Lower leg skin (tissue), 4 donors: ENCODE measurements at regions not wholly inside any gene's neighbourhood (a gene's known extent, or its start where the extent isn't known, plus 50 kb on each side); places are given as distances from the start of the nearest gene placed in this dataset.

ENCODE experiments used
- DNase-seq, 2 donors: peaks; one replicate each; pipeline ENCODE4 v3.0.0-alpha.2; 2019; ENCODE audit warnings: low spot score in 2 of 2
- H3K4me3 ChIP-seq: fragments of 200-600 bp; sonication (generic); 2 replicates; pipeline ENCODE4 v1.5.1; 2017; ENCODE audit warnings: mild to moderate bottlenecking, low read depth; ENCODE audit not compliant: poor library complexity, severe bottlenecking
- CTCF ChIP-seq, 3 donors: fragments of 450-650 bp; IDR thresholded peaks; one replicate each; pipeline ENCODE4 v1.5.1; 2016; ENCODE audit warnings: antibody characterized with exemption in 3 of 3, mild to moderate bottlenecking in 3 of 3, moderate library complexity in 2 of 3
- POLR2A ChIP-seq, 2 donors: fragments of 450-650 bp; IDR thresholded peaks; one replicate each; pipeline ENCODE4 v1.6.1; 2016 to 2017; ENCODE audit warnings: antibody characterized with exemption in 2 of 2, mild to moderate bottlenecking in 1 of 2, moderate library complexity in 1 of 2
- WGBS, 2 donors: methylation state at CpG; one replicate each; pipeline ENCODE4 v1.1.5; 2018; 5-methylcytosine and 5-hydroxymethylcytosine counted together
- intact Hi-C: fragments of 100-400 bp; cut with DNase I; formaldehyde crosslinking; loops from one replicate; pipeline ENCODE4 v1.15.0; 2023; ENCODE audit warnings: low total_unique reads

DNA sequence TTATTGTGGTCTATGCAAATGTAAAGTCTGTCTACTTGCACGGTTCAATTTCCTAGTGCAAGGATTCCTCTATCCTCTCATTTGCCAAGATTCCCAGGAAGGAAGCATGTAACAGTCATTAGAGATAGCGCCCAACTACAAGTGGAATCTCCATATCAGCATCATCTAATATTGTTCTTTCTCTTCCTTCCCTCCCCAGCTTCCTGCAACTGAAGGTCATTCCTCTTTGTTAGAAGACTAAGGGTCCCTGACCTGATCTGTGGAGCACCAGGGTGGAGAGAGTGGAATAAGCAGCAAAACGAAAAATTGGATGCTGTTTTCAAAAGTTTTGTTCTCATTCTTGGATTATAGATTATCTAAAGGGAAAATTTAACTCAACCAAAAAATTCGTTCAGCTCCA is 714.0 kb downstream of the DIAPH3 start:
- 70 to 80% methylated on average over 4 of the region's 4 CpGs for WGBS, 2 donors
- intact Hi-C loops: no loop called here
- no peak for TF ChIP-seq CTCF (IDR thresholded peaks at IDR 0.05)
- no peak for TF ChIP-seq POLR2A (IDR thresholded peaks at IDR 0.05)
- no peak for DNase-seq
- no peak overlapping the region for H3K4me3 ChIP-seq

DNA sequence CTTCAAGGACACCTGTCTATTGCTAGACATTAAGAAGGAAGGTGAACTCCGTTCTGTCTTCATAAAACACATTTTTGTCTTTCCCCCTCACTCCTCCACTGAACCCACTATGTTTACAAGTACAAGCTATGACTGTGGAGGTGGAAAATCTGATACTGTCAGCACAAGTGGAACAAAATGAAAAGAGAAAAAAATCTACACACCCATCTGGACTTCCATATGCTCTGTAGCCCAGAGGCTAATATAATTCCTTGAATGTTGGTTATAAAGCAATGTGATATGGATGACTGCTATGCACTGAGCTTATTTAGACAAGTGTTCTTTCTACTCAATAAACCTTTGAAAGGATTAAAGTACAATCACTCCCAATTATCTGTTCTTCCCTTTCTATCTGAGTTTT is 713.5 kb downstream of the DIAPH3 start:
- no peak overlapping the region for H3K4me3 ChIP-seq
- no peak for TF ChIP-seq POLR2A (IDR thresholded peaks at IDR 0.05)
- no peak for TF ChIP-seq CTCF (IDR thresholded peaks at IDR 0.05)
- whole genome bisulfite sequencing, 2 donors: 70 to 84% methylated on average over 1 of the region's 1 CpG
- DNase-seq: no peak
- intact Hi-C loops: no loop called here

- H3K4me3 ChIP-seq: no peak overlapping the region
- intact Hi-C loops: no loop called here
- DNase-seq: no peak
- no peak for TF ChIP-seq CTCF (IDR thresholded peaks at IDR 0.05)
- TF ChIP-seq POLR2A (IDR thresholded peaks at IDR 0.05): no peak
Measured at GRCh38 chr13:59451236-59451635, 712.5 kb downstream of the DIAPH3 start.

DNA sequence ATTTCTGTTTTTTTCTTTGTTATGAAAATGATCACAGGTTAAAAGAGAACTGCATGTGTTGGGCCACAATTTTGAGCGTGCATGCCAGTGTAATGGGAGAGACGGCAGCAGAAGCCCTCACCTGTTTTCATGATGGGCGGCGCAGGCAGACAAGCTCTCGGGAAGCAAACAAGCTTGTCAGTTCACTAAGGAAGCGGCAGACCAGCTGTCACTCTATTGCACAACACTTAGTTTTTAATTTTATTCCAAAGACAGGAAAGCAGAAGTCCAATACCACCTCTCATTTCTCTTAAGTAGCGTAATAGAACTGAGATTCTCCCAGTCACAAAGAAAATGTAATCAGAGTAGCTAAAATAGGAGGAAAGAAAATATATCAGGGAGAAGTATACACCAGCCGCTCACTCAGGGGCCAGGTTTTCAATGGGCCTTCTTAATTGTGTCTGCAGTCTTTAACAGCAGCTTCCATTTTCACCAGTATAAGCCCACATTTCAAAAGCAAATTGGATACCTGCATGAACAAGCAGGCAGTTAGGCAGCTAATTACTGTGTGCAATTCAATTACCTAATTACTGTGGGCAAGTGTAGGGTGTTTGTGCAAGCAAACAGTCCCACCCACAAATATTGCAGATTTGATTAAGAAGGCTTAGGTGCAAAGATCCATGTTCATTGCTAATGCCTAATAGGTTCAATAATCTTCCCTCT is 711.4 kb downstream of the DIAPH3 start:
- H3K4me3 ChIP-seq: no peak overlapping the region
- WGBS, 2 donors: 60% methylated on average over 8 of the region's 8 CpGs
- peak in 1 of 2 donors; percentile 17 for DNase-seq
- intact Hi-C loops: no loop called here
- TF ChIP-seq POLR2A (IDR thresholded peaks at IDR 0.05) (no peak), CTCF (IDR thresholded peaks at IDR 0.05) (no peak)

DNA sequence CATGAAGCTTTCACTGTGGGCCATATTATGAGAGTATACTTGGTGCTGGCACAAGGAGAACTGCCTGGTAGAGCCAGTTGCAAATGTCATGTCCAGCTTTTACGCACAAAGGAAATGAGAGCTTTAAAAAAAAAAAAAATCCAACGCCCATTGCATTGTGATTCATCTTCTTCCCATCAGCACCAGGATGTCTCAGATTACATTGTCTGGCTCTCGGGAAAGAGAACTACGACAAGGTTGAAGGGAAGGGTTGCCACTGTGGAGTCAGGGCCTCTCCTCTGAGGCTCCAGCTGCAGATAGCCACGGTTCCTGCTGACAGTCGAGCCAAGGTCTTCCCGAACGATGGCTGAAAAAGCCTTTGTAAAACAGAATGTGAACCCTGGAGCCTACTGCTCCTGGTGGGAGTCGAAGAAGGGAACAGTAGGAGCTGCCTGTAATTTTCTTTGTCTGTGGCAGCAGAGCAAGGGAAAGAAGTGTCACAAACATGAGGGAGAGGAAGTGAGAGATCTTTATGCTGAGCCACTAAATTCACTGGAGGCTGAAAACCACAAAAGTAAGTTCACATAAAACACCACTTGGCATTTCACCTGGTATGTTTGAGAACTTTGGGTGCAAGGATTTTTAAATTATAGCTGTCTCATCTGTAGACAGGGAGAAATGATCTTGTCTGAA is 704.7 kb downstream of the DIAPH3 start:
- WGBS, 2 donors: 49 to 54% methylated on average over 9 of the region's 9 CpGs
- intact Hi-C loops: no loop called here
- TF ChIP-seq POLR2A (IDR thresholded peaks at IDR 0.05): no peak
- TF ChIP-seq CTCF (IDR thresholded peaks at IDR 0.05): no peak
- H3K4me3 ChIP-seq: no peak overlapping the region
- no peak for DNase-seq
